ENCODE measurements at regions not wholly inside any gene's neighbourhood (a gene's known extent, or its start where the extent isn't known, plus 50 kb on each side); places are given as distances from the start of the nearest gene placed in this dataset.

- Mint-ChIP-seq H3K4me1 (no peaks in the 10 kb centered on the region), H3K4me3 (no peak overlapping the region), H3K9me3 (no peaks in the 10 kb centered on the region), H3K36me3 (no peaks in the 10 kb centered on the region), H3K27ac (no peak overlapping the region), H3K27me3 (peaks cover 3 to 4% of the 10 kb centered on the region in 2 donors)
- ChIA-PET POLR2A (no interaction called here), CTCF (no interaction called here)
- DNase-seq, result no peak
- Histone ChIP-seq H3K4me1 (ENCODE audit: control insufficient read depth in 1 of 2, extremely low read depth in 1 of 2, insufficient read depth in 2 of 2, low read length in 2 of 2) (no peaks in the 10 kb centered on the region), H3K27me3 (replicated peaks in 1 of 2; ENCODE audit: control insufficient read depth in 2 of 2, extremely low read depth in 1 of 2, insufficient read depth in 2 of 2, low read length in 1 of 2) (peaks cover 0 to 2% of the 10 kb centered on the region in 2 experiments), H3K36me3 (ENCODE audit: control insufficient read depth in 2 of 2, extremely low read depth in 1 of 2, insufficient read depth in 1 of 2, low read length in 1 of 2) (no peaks in the 10 kb centered on the region), H3K27ac (ENCODE audit: low read length) (no peak overlapping the region), H3K4me3 (ENCODE audit: control insufficient read depth in 1 of 2, extremely low read depth in 1 of 2, low read length in 1 of 2) (no peak overlapping the region), H3K9me3 (no peaks in the 10 kb centered on the region)
- WGBS (ENCODE audit: insufficient coverage), result no CpG with 5 or more reads among the region's 1 CpG
- no peak for ATAC-seq (replicated peaks in 1 of 4)
These were observed 167.3 kb upstream of the CDH5 start for GRCh38 chr16:66199189-66199588.

GRCh38 chr16:66198641-66199040, 167.8 kb upstream of the CDH5 start:
- H3K27ac Mint-ChIP-seq, result no peak overlapping the region
- H3K27me3 ChIP-seq (replicated peaks in 1 of 2; ENCODE audit: control insufficient read depth in 2 of 2, extremely low read depth in 1 of 2, insufficient read depth in 2 of 2, low read length in 1 of 2), result peaks cover 0 to 2% of the 10 kb centered on the region in 2 experiments
- no peak overlapping the region for H3K27ac ChIP-seq (ENCODE audit: low read length)
- H3K36me3 Mint-ChIP-seq, result no peaks in the 10 kb centered on the region
- H3K4me3 Mint-ChIP-seq, result no peak overlapping the region
- ChIA-PET CTCF (no interaction called here), POLR2A (no interaction called here)
- no peaks in the 10 kb centered on the region for H3K36me3 ChIP-seq (ENCODE audit: control insufficient read depth in 2 of 2, extremely low read depth in 1 of 2, insufficient read depth in 1 of 2, low read length in 1 of 2)
- H3K4me1 ChIP-seq (ENCODE audit: control insufficient read depth in 1 of 2, extremely low read depth in 1 of 2, insufficient read depth in 2 of 2, low read length in 2 of 2), result no peaks in the 10 kb centered on the region
- WGBS (ENCODE audit: insufficient coverage), result no CpG with 5 or more reads among the region's 3 CpGs
- H3K4me3 ChIP-seq (ENCODE audit: control insufficient read depth in 1 of 2, extremely low read depth in 1 of 2, low read length in 1 of 2), result no peak overlapping the region
- H3K4me1 Mint-ChIP-seq, result no peaks in the 10 kb centered on the region
- DNase-seq (no peak), ATAC-seq (replicated peaks in 1 of 4) (no peak)
- peaks cover 4% of the 10 kb centered on the region in 2 donors for H3K27me3 Mint-ChIP-seq
- H3K9me3 ChIP-seq, result no peaks in the 10 kb centered on the region
- H3K9me3 Mint-ChIP-seq, result no peaks in the 10 kb centered on the region

GRCh38 chr16:66197668-66198278, 168.7 kb upstream of the CDH5 start:
- Mint-ChIP-seq H3K27ac (no peak overlapping the region), H3K27me3 (peaks cover 4% of the 10 kb centered on the region in 2 donors)
- POLR2A ChIA-PET, result no interaction called here

GRCh38 chr16:66196770-66197169, 169.7 kb upstream of the CDH5 start:
- CTCF ChIA-PET, result no interaction called here

More at GRCh38 chr16:66197668-66198278, 168.7 kb upstream of the CDH5 start:
- no peaks in the 10 kb centered on the region for H3K9me3 Mint-ChIP-seq
- DNase-seq (no peak), ATAC-seq (replicated peaks in 1 of 4) (no peak)
- WGBS (ENCODE audit: insufficient coverage), result 73% methylated on average over 1 of the region's 4 CpGs
- Histone ChIP-seq H3K4me1 (ENCODE audit: control insufficient read depth in 1 of 2, extremely low read depth in 1 of 2, insufficient read depth in 2 of 2, low read length in 2 of 2) (no peaks in the 10 kb centered on the region), H3K27ac (ENCODE audit: low read length) (no peak overlapping the region), H3K36me3 (ENCODE audit: control insufficient read depth in 2 of 2, extremely low read depth in 1 of 2, insufficient read depth in 1 of 2, low read length in 1 of 2) (no peaks in the 10 kb centered on the region), H3K27me3 (replicated peaks in 1 of 2; ENCODE audit: control insufficient read depth in 2 of 2, extremely low read depth in 1 of 2, insufficient read depth in 2 of 2, low read length in 1 of 2) (peaks cover 0 to 2% of the 10 kb centered on the region in 2 experiments), H3K9me3 (no peaks in the 10 kb centered on the region), H3K4me3 (ENCODE audit: control insufficient read depth in 1 of 2, extremely low read depth in 1 of 2, low read length in 1 of 2) (no peak overlapping the region)
- CTCF ChIA-PET, result no interaction called here
- no peaks in the 10 kb centered on the region for H3K36me3 Mint-ChIP-seq
- no peaks in the 10 kb centered on the region for H3K4me1 Mint-ChIP-seq
- H3K4me3 Mint-ChIP-seq, result no peak overlapping the region

GRCh38 chr16:66194866-66195265, 171.6 kb upstream of the CDH5 start:
- no peaks in the 10 kb centered on the region for H3K36me3 Mint-ChIP-seq
- ChIA-PET POLR2A (no interaction called here), CTCF (no interaction called here)
- Histone ChIP-seq H3K4me1 (ENCODE audit: control insufficient read depth in 1 of 2, extremely low read depth in 1 of 2, insufficient read depth in 2 of 2, low read length in 2 of 2) (no peaks in the 10 kb centered on the region), H3K27me3 (replicated peaks in 1 of 2; ENCODE audit: control insufficient read depth in 2 of 2, extremely low read depth in 1 of 2, insufficient read depth in 2 of 2, low read length in 1 of 2) (no peaks in the 10 kb centered on the region), H3K27ac (ENCODE audit: low read length) (no peak overlapping the region), H3K36me3 (ENCODE audit: control insufficient read depth in 2 of 2, extremely low read depth in 1 of 2, insufficient read depth in 1 of 2, low read length in 1 of 2) (no peaks in the 10 kb centered on the region), H3K9me3 (no peaks in the 10 kb centered on the region), H3K4me3 (ENCODE audit: control insufficient read depth in 1 of 2, extremely low read depth in 1 of 2, low read length in 1 of 2) (no peak overlapping the region)
- ATAC-seq (replicated peaks in 1 of 4) (no peak), DNase-seq (no peak)
- no peak overlapping the region for H3K27ac Mint-ChIP-seq
- H3K4me1 Mint-ChIP-seq, result no peaks in the 10 kb centered on the region
- peaks cover 0 to 7% (median 6%) of the 10 kb centered on the region in 3 donors for H3K9me3 Mint-ChIP-seq
- H3K27me3 Mint-ChIP-seq, result peaks cover 6 to 14% of the 10 kb centered on the region in 2 donors
- H3K4me3 Mint-ChIP-seq, result no peak overlapping the region

More at GRCh38 chr16:66196770-66197169, 169.7 kb upstream of the CDH5 start:
- H3K27ac Mint-ChIP-seq, result no peak overlapping the region
- no peaks in the 10 kb centered on the region for H3K9me3 Mint-ChIP-seq
- ATAC-seq (replicated peaks in 1 of 4) (no peak), DNase-seq (no peak)
- Histone ChIP-seq H3K4me1 (ENCODE audit: control insufficient read depth in 1 of 2, extremely low read depth in 1 of 2, insufficient read depth in 2 of 2, low read length in 2 of 2) (no peaks in the 10 kb centered on the region), H3K36me3 (ENCODE audit: control insufficient read depth in 2 of 2, extremely low read depth in 1 of 2, insufficient read depth in 1 of 2, low read length in 1 of 2) (no peaks in the 10 kb centered on the region), H3K27ac (ENCODE audit: low read length) (no peak overlapping the region), H3K27me3 (replicated peaks in 1 of 2; ENCODE audit: control insufficient read depth in 2 of 2, extremely low read depth in 1 of 2, insufficient read depth in 2 of 2, low read length in 1 of 2) (peaks cover 0 to 2% of the 10 kb centered on the region in 2 experiments), H3K4me3 (ENCODE audit: control insufficient read depth in 1 of 2, extremely low read depth in 1 of 2, low read length in 1 of 2) (no peak overlapping the region), H3K9me3 (no peaks in the 10 kb centered on the region)
- no peak overlapping the region for H3K4me3 Mint-ChIP-seq
- POLR2A ChIA-PET, result interaction anchor here in 1 of 2 donors (0.5 kb wide), 1 partner anchor 14 kb away, joined by 7 read pairs; no protein-coding TSS in a partner anchor
- H3K36me3 Mint-ChIP-seq, result no peaks in the 10 kb centered on the region
- WGBS (ENCODE audit: insufficient coverage), result 66% methylated on average over 3 of the region's 3 CpGs
- peaks cover 2 to 4% of the 10 kb centered on the region in 2 donors for H3K27me3 Mint-ChIP-seq
- H3K4me1 Mint-ChIP-seq, result no peaks in the 10 kb centered on the region

- 94% methylated on average over 2 of the region's 5 CpGs for WGBS (ENCODE audit: insufficient coverage)
- Histone ChIP-seq H3K36me3 (ENCODE audit: control insufficient read depth in 2 of 2, extremely low read depth in 1 of 2, insufficient read depth in 1 of 2, low read length in 1 of 2) (no peaks in the 10 kb centered on the region), H3K9me3 (no peaks in the 10 kb centered on the region), H3K4me1 (ENCODE audit: control insufficient read depth in 1 of 2, extremely low read depth in 1 of 2, insufficient read depth in 2 of 2, low read length in 2 of 2) (no peaks in the 10 kb centered on the region), H3K27me3 (replicated peaks in 1 of 2; ENCODE audit: control insufficient read depth in 2 of 2, extremely low read depth in 1 of 2, insufficient read depth in 2 of 2, low read length in 1 of 2) (peaks cover 0 to 6% of the 10 kb centered on the region in 2 experiments), H3K27ac (ENCODE audit: low read length) (no peak overlapping the region), H3K4me3 (ENCODE audit: control insufficient read depth in 1 of 2, extremely low read depth in 1 of 2, low read length in 1 of 2) (no peak overlapping the region)
- CTCF ChIA-PET, result no interaction called here
- ATAC-seq (replicated peaks in 1 of 4) (no peak), DNase-seq (no peak)
- Mint-ChIP-seq H3K9me3 (peaks cover 0 to 7% (median 6%) of the 10 kb centered on the region in 3 donors), H3K27ac (no peak overlapping the region), H3K27me3 (peaks cover 17 to 25% of the 10 kb centered on the region in 2 donors), H3K4me3 (no peak overlapping the region), H3K4me1 (no peaks in the 10 kb centered on the region), H3K36me3 (no peaks in the 10 kb centered on the region)
- POLR2A ChIA-PET, result no interaction called here
These were observed 172.8 kb upstream of the CDH5 start for GRCh38 chr16:66193543-66194229.

All from T-cell (primary cell).